IMR-90 (cell line): ENCODE measurements at regions not wholly inside any gene's neighbourhood (a gene's known extent, or its start where the extent isn't known, plus 50 kb on each side); places are given as distances from the start of the nearest gene placed in this dataset.

Experiments
- ATAC-seq: fragments of 200-7000 bp; cut with Tn5 transposase; 2 replicates; pipeline ENCODE4 v1.9.1; 2020; ENCODE audit warnings: low read depth, mild to moderate bottlenecking, moderate library complexity
- BruUV-seq: library from RNA; stranded (reverse); fragments of 400-500 nt; replicated peaks from 2 replicates; lab custom pipeline; 2021; lab: Mats Ljungman, UMichigan
- CTCF ChIA-PET: fragments of 300-600 bp; formaldehyde crosslinking; extraction: SDS; loops from one replicate; lab custom pipeline; 2021; ENCODE audit warnings: antibody characterized with exemption; lab: Yijun Ruan, JAX
- POLR2A ChIA-PET: fragments of 300-600 bp; sonication (Branson Sonifier 250); formaldehyde crosslinking; loops from one replicate; lab custom pipeline; 2022; ENCODE audit warnings: antibody characterized with exemption; ENCODE audit not compliant: unreplicated experiment; lab: Charles Lee
- DNase-seq: peaks from one replicate; pipeline ENCODE4 v3.0.0; 2013
- H2AFZ ChIP-seq: replicated peaks from 2 replicates; pipeline ENCODE3; 2013; ENCODE audit warnings: low read length, mild to moderate bottlenecking; ENCODE audit not compliant: poor library complexity
- H2AK5ac ChIP-seq: 2 replicates; pipeline ENCODE4 v1.6.1; 2013; ENCODE audit warnings: low read depth, low read length, inconsistent platforms
- H2AK9ac ChIP-seq: replicated peaks from 2 replicates; pipeline ENCODE3; 2013; ENCODE audit warnings: mild to moderate bottlenecking, low read depth, low read length, moderate library complexity; ENCODE audit not compliant: poor library complexity
- H2BK120ac ChIP-seq: 2 replicates; pipeline ENCODE4 v1.6.1; 2013; ENCODE audit warnings: low read depth, low read length, inconsistent platforms
- H2BK15ac ChIP-seq: 3 replicates; pipeline ENCODE4 v1.6.1; 2013; ENCODE audit warnings: low read depth, low read length, inconsistent platforms
- H2BK20ac ChIP-seq: 2 replicates; pipeline ENCODE4 v1.6.1; 2013; ENCODE audit warnings: low read depth, mild to moderate bottlenecking, inconsistent platforms, low read length, moderate library complexity
- H2BK5ac ChIP-seq: 2 replicates; pipeline ENCODE4 v1.6.1; 2013; ENCODE audit warnings: mild to moderate bottlenecking, low read depth, low read length, inconsistent platforms; ENCODE audit not compliant: poor library complexity, severe bottlenecking
- H3K14ac ChIP-seq: replicated peaks from 2 replicates; pipeline ENCODE4 v1.6.1; 2013; ENCODE audit warnings: low read depth, low read length, inconsistent platforms
- H3K18ac ChIP-seq: 2 replicates; pipeline ENCODE4 v1.6.1; 2013; ENCODE audit warnings: low read depth, low read length, control low read depth
- H3K23ac ChIP-seq: 2 replicates; pipeline ENCODE4 v1.6.1; 2013; ENCODE audit warnings: low read depth, low read length, inconsistent platforms
- H3K27ac ChIP-seq: 2 replicates; pipeline ENCODE4 v1.5.1; 2013; ENCODE audit warnings: mild to moderate bottlenecking, control low read depth, low read length; ENCODE audit not compliant: insufficient read depth
- H3K27me3 ChIP-seq: 2 replicates; pipeline ENCODE4 v1.6.1; 2013; ENCODE audit warnings: low read length; ENCODE audit not compliant: control insufficient read depth, insufficient read depth
- H3K36me3 ChIP-seq: 2 replicates; pipeline ENCODE4 v1.6.1; 2013; ENCODE audit warnings: low read length, mixed read lengths; ENCODE audit not compliant: control insufficient read depth, insufficient read depth
- H3K4ac ChIP-seq: 2 replicates; pipeline ENCODE4 v1.6.1; 2013; ENCODE audit warnings: low read depth, low read length, inconsistent platforms
- H3K4me1 ChIP-seq: 2 replicates; pipeline ENCODE4 v1.6.1; 2013; ENCODE audit warnings: low read length, mixed read lengths; ENCODE audit not compliant: control insufficient read depth, insufficient read depth
- H3K4me2 ChIP-seq: 2 replicates; pipeline ENCODE4 v1.6.1; 2013; ENCODE audit warnings: low read depth, mild to moderate bottlenecking, control low read depth, low read length, moderate library complexity
- H3K4me3 ChIP-seq: 2 replicates; pipeline ENCODE4 v1.5.1; 2013; ENCODE audit warnings: low read depth, mild to moderate bottlenecking, control low read depth, low read length, moderate library complexity; ENCODE audit not compliant: insufficient read depth
- H3K56ac ChIP-seq: 2 replicates; pipeline ENCODE4 v1.6.1; 2013; ENCODE audit warnings: low read length, inconsistent platforms; ENCODE audit not compliant: insufficient read depth; ENCODE audit errors: extremely low read depth
- H3K79me1 ChIP-seq, 2 experiments: 2 replicates each; pipeline ENCODE4 v1.6.1; 2013; ENCODE audit warnings: low read length in 2 of 2, inconsistent platforms in 1 of 2, low read depth in 1 of 2
- H3K9ac ChIP-seq: 2 replicates; pipeline ENCODE4 v1.6.1; 2013; ENCODE audit warnings: low read depth, low read length, control low read depth
- H3K9me1 ChIP-seq: 2 replicates; pipeline ENCODE4 v1.6.1; 2013; ENCODE audit warnings: low read length, inconsistent platforms; ENCODE audit not compliant: insufficient read depth
- H3K9me3 ChIP-seq: 2 replicates; pipeline ENCODE4 v1.6.1; 2013; ENCODE audit warnings: low read length; ENCODE audit not compliant: control insufficient read depth, insufficient read depth
- H4K20me1 ChIP-seq: 2 replicates; pipeline ENCODE4 v1.6.1; 2013; ENCODE audit warnings: low read length, inconsistent platforms; ENCODE audit not compliant: insufficient read depth
- H4K5ac ChIP-seq: 2 replicates; pipeline ENCODE4 v1.6.1; 2013; ENCODE audit warnings: mild to moderate bottlenecking, low read depth, low read length, control low read depth
- H4K8ac ChIP-seq, 2 experiments: 2 replicates each; pipeline ENCODE4 v1.6.1; 2013; ENCODE audit warnings: low read depth in 2 of 2, low read length in 2 of 2, control low read depth in 1 of 2, inconsistent platforms in 1 of 2
- H4K91ac ChIP-seq: 2 replicates; pipeline ENCODE4 v1.6.1; 2013; ENCODE audit warnings: low read depth, low read length, inconsistent platforms; ENCODE audit not compliant: insufficient read depth
- BHLHE40 ChIP-seq: fragments of 150-350 bp; IDR thresholded peaks from 2 replicates; pipeline ENCODE4 v1.6.1; 2016; ENCODE audit warnings: mild to moderate bottlenecking, low read depth, low read length
- CHD1 ChIP-seq: IDR thresholded peaks from 2 replicates; pipeline ENCODE4 v1.6.1; 2012; ENCODE audit warnings: low read depth, low read length, improper control_type of control experiment
- FOS ChIP-seq: fragments of 150-350 bp; IDR thresholded peaks from 2 replicates; pipeline ENCODE4 v1.6.1; 2016; ENCODE audit warnings: low read depth, low read length
- MXI1 ChIP-seq: IDR thresholded peaks from 2 replicates; pipeline ENCODE4 v1.6.1; 2012; ENCODE audit warnings: low read depth, mild to moderate bottlenecking, low read length, moderate library complexity, borderline replicate concordance
- NFE2L2 ChIP-seq: fragments of 150-350 bp; IDR thresholded peaks from 2 replicates; pipeline ENCODE4 v1.6.1; 2016; ENCODE audit warnings: low read depth, mild to moderate bottlenecking, low read length
- POLR2A ChIP-seq: IDR thresholded peaks from 2 replicates; pipeline ENCODE4 v1.6.1; 2012; ENCODE audit warnings: mild to moderate bottlenecking, low read depth, low read length
- RAD21 ChIP-seq: IDR thresholded peaks from 2 replicates; pipeline ENCODE4 v1.6.1; 2012; ENCODE audit warnings: low read length, improper control_type of control experiment
- RFX5 ChIP-seq: IDR thresholded peaks from 2 replicates; pipeline ENCODE4 v1.8.0; 2012; ENCODE audit warnings: low read depth, mild to moderate bottlenecking, low read length, moderate library complexity
- WGBS, 2 experiments: methylation state at CpG; one replicate each; pipeline versions ENCODE4 v1.1.5 to v1.1.7; 2013; ENCODE audit warnings: missing lambda C conversion rate in 2 of 2; ENCODE audit not compliant: insufficient read length in 1 of 2; ENCODE audit errors: extremely low coverage in 2 of 2; 5-methylcytosine and 5-hydroxymethylcytosine counted together
- dilution Hi-C: fragments of 300-500 bp; cut with HindIII; formaldehyde crosslinking; loops from one replicate; pipeline ENCODE4 v1.14.3; 2018; ENCODE audit warnings: low sequenced_read_pairs; ENCODE audit not compliant: unreplicated experiment
- in situ Hi-C: fragments of 300-500 bp; cut with MboI; formaldehyde crosslinking; loops from 3 replicates; pipeline ENCODE4 v1.14.3; 2019; ENCODE audit warnings: low sequenced_read_pairs, inconsistent platforms, mixed read lengths
- intact Hi-C: fragments of 100-400 bp; cut with micrococcal nuclease; formaldehyde crosslinking; loops from 2 replicates; pipeline ENCODE4 v1.10.0; 2022
- TF ChIP-seq, protein P1 (sequence below): fragments of 150-350 bp; IDR thresholded peaks from 2 replicates; pipeline ENCODE4 v1.6.1; 2016; ENCODE audit warnings: low read depth, mild to moderate bottlenecking, low read length, moderate library complexity, borderline replicate concordance
- TF ChIP-seq, protein P2 (sequence below): fragments of 150-350 bp; IDR thresholded peaks from 2 replicates; pipeline ENCODE4 v1.6.1; 2017; ENCODE audit warnings: mild to moderate bottlenecking, antibody characterized with exemption, low read length, low read depth

DNA sequence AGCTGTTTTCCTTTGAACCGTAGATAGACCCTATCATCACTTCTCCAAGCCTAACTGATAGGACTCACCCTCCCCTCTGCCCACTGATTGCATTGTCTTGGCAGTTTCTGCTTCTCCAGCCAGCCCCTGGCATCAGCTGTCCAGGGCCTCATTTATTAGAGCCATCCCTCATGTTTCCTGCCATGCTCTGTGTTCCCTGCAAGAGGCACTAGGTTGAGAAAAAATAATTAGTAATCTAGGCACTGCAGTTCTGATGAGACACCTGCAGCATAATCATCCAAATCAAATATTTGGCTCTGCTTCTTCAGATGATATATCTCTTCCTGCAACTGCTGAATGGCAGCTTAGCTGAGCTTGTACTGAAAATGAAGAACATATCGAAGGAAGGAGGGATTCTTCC is 303.0 kb upstream of the TLE4 start:
- intact Hi-C loops = no loop called here
- no peak overlapping the region for H3K14ac ChIP-seq
- no peak overlapping the region for H2BK15ac ChIP-seq
- H3K36me3 ChIP-seq = no peaks in the 10 kb centered on the region
- H4K20me1 ChIP-seq = no peaks in the 10 kb centered on the region
- H2AFZ ChIP-seq = no peak overlapping the region
- in situ Hi-C loops = no loop called here
- H3K9ac ChIP-seq = no peak overlapping the region
- H3K4ac ChIP-seq = no peak overlapping the region
- DNase-seq (no peak), ATAC-seq (no peak)
- H4K5ac ChIP-seq = no peak overlapping the region
- no peak overlapping the region for H2AK9ac ChIP-seq
- TF ChIP-seq CHD1 (no peak), RFX5 (no peak), FOS (no peak), BHLHE40 (no peak), MXI1 (no peak), RAD21 (no peak), NFE2L2 (no peak), POLR2A (no peak)
- TF ChIP-seq, protein P1, sequence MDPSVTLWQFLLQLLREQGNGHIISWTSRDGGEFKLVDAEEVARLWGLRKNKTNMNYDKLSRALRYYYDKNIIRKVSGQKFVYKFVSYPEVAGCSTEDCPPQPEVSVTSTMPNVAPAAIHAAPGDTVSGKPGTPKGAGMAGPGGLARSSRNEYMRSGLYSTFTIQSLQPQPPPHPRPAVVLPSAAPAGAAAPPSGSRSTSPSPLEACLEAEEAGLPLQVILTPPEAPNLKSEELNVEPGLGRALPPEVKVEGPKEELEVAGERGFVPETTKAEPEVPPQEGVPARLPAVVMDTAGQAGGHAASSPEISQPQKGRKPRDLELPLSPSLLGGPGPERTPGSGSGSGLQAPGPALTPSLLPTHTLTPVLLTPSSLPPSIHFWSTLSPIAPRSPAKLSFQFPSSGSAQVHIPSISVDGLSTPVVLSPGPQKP = no peak
- TF ChIP-seq, protein P2, sequence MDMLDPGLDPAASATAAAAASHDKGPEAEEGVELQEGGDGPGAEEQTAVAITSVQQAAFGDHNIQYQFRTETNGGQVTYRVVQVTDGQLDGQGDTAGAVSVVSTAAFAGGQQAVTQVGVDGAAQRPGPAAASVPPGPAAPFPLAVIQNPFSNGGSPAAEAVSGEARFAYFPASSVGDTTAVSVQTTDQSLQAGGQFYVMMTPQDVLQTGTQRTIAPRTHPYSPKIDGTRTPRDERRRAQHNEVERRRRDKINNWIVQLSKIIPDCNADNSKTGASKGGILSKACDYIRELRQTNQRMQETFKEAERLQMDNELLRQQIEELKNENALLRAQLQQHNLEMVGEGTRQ = no peak
- H3K23ac ChIP-seq = no peak overlapping the region
- no TSS peak for BruUV-seq
- no peaks in the 10 kb centered on the region for H3K27me3 ChIP-seq
- no peak overlapping the region for H4K91ac ChIP-seq
- H3K4me1 ChIP-seq = no peaks in the 10 kb centered on the region; the same call in 1 of the 2 replicates
- no peak overlapping the region for H3K4me2 ChIP-seq
- H3K79me1 ChIP-seq = no peaks in the 10 kb centered on the region
- no peak overlapping the region for H2BK5ac ChIP-seq
- no peaks in the 10 kb centered on the region for H3K9me1 ChIP-seq
- 90% methylated on average over 2 of the region's 2 CpGs; no CpG with 5 or more reads in 1 of the 2 experiments for WGBS, 2 experiments
- no peak overlapping the region for H4K8ac ChIP-seq
- dilution Hi-C loops = no loop called here
- CTCF ChIA-PET = no interaction called here
- no peak overlapping the region for H3K27ac ChIP-seq
- POLR2A ChIA-PET = no interaction called here
- H3K18ac ChIP-seq = no peak overlapping the region
- H2BK120ac ChIP-seq = no peak overlapping the region
- H3K4me3 ChIP-seq = no peak overlapping the region
- H3K56ac ChIP-seq = no peak overlapping the region
- H2AK5ac ChIP-seq = no peak overlapping the region
- H3K9me3 ChIP-seq = no peaks in the 10 kb centered on the region
- no peak overlapping the region for H2BK20ac ChIP-seq
